ENCODE measurements at regions not wholly inside any gene's neighbourhood (a gene's known extent, or its start where the extent isn't known, plus 50 kb on each side); places are given as distances from the start of the nearest gene placed in this dataset.
"Not testable (repeated sequence)": the region's sequence is repeated elsewhere in the genome, so short reads cannot be mapped to it uniquely, and the experiment has no call there.

DNA sequence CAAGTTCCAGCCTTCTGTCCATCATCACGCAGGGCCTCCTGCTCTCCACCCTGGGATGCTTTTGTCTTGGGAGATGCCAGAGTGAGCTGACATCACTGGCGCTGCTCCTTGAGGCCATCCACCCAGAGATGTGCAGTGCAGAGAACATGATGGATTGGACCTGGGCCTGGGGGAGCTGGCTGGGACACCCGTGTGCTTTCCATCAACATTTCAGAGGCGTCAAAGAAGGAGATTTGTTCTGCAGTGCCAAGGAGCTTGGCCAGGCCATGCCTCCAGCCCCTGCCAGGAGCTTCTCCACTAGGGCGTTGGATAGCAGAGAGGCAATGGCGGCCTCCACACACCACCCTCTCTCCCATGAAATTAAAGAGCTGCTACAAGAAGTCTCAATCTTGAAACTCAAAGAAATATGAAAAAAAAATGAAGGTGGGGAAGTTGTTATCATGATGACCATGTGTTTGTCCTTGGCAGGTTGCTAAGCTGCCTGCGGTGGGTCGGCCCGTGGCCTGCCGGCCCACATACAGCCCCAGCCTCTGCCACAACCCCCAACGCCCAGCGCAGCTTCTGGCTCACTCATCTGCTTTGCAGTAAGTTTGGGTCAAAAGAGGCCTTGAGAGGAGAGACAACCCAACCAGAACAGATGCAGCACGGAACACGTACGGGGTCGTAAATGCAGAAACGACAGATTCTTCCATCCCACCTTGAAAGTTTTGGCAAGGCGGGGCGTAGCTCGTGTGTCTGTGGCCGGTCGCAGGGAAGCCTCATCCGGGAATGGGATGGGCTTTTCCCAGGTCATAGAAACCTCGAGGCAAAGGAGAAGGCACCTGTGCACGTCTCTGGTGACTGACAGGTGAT lies 196.0 kb downstream of the NPIPB11 start:
- H3K9me3 Mint-ChIP-seq, H3K4me1 Mint-ChIP-seq, H3K27ac Mint-ChIP-seq, ATAC-seq, H3K27me3 Mint-ChIP-seq, H3K4me3 Mint-ChIP-seq: not testable (repeated sequence)
- H3K36me3 Mint-ChIP-seq = peaks cover 46% of the 10 kb centered on the region

DNA sequence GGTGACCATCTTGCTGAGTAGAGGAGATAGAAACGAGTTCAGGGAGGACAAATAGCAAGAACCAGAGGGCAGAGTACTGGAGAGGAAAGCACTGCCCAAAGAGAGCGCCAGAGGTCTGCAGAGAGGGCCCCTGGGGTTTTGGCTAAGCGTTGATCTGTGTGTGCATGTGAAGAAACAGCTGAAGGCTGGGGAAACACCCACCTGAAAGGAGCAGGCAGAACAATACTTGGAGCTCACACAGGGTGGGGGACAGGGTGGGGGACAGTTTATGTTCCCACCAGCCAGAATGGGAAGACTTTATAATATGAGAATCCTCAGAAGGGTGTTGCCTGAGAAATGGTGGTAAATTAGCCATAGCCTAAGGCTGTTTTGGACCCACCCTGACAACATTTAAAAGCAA lies 200.4 kb downstream of the NPIPB11 start:
- not testable (repeated sequence) for H3K9me3 Mint-ChIP-seq, H3K27ac Mint-ChIP-seq, H3K4me1 Mint-ChIP-seq, ATAC-seq, H3K4me3 Mint-ChIP-seq, H3K27me3 Mint-ChIP-seq
- peaks cover 59% of the 10 kb centered on the region for H3K36me3 Mint-ChIP-seq

DNA sequence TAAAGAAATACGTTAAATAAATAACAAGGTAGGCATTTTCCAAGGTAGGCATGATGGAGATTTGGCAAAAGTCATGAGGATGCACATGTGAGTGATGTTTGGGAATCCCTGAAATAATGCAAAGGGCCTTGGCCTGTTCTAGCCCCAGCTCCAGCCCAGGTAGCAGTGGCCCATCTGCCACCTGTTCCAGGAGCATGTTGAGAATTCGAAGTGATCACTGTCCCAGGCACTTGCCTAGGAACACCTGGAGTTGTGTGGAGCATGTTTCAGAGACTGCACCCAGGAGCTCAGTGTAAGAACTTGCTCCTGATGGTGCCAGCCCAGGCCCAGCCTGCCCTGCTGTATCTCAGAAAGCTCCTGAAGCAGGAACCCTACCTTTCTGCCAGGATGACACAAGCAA lies 201.4 kb downstream of the NPIPB11 start:
- H3K4me1 Mint-ChIP-seq, H3K27me3 Mint-ChIP-seq, H3K9me3 Mint-ChIP-seq, ATAC-seq, H3K4me3 Mint-ChIP-seq, H3K27ac Mint-ChIP-seq: not testable (repeated sequence)
- H3K36me3 Mint-ChIP-seq = peaks cover 53% of the 10 kb centered on the region

DNA sequence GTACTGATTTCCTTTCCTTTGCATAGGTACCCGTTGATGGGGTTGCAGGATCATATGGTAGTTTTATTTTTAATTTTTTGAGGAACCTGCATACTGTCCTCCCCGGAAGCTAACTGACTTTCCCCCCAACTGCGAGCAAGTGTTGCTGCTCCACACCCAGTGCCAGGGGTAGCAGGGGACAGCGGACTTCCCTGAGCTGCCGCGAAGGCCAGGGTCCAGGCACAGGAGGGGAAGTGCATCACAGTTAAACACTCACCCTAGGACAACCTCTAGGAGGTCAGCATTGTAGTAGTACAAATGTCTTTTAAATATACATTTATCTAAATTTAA lies 201.7 kb downstream of the NPIPB11 start:
- H3K4me1 Mint-ChIP-seq = no peaks in the 10 kb centered on the region
- no peak overlapping the region for H3K4me3 Mint-ChIP-seq
- peaks cover 51% of the 10 kb centered on the region for H3K36me3 Mint-ChIP-seq
- H3K9me3 Mint-ChIP-seq = peaks cover 9% of the 10 kb centered on the region
- ATAC-seq = no peak
- no peaks in the 10 kb centered on the region for H3K27me3 Mint-ChIP-seq
- no peak overlapping the region for H3K27ac Mint-ChIP-seq

DNA sequence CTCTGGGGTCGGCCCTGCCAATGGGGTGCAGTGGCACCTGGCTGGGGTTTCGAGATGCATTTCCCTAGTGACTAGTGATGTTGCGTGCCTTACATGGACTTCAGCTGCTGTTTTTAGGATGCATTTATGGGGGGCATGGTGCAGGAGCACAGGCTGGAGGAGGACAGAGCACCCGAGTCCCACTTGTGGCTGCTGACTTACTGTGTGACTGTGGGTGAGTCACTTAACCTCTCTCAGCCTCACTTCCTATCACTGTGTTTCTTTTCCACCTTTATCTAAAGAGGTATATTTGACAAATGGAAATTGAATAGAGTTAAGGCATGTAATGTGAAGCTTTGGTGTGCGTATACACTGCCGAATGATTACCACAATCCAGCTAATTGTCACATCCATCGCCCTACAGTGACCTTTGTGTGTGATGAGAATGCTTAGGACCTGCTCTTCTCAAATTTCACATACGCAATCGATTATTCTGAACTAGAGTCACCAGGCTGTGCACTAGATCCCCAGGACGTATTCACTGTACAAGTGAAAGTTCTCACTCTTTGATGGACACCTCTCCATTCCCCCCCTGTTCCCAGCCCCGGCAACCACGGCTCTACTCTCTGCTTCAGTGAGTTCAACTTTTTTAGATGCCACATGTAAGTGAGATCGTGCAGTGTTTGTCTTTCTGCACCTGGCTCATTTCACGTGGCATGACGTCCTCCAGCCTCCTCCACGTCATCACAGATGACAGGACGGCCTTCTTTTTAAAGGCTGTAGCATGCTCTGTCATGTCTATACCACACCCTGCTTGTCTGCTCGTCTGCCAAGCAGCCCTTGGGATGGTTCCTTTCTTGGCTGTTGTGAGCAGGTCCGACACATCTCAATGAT lies 202.3 kb downstream of the NPIPB11 start:
- not testable (repeated sequence) for ATAC-seq, H3K4me3 Mint-ChIP-seq, H3K4me1 Mint-ChIP-seq, H3K27ac Mint-ChIP-seq, H3K27me3 Mint-ChIP-seq, H3K9me3 Mint-ChIP-seq
- peaks cover 45% of the 10 kb centered on the region for H3K36me3 Mint-ChIP-seq

DNA sequence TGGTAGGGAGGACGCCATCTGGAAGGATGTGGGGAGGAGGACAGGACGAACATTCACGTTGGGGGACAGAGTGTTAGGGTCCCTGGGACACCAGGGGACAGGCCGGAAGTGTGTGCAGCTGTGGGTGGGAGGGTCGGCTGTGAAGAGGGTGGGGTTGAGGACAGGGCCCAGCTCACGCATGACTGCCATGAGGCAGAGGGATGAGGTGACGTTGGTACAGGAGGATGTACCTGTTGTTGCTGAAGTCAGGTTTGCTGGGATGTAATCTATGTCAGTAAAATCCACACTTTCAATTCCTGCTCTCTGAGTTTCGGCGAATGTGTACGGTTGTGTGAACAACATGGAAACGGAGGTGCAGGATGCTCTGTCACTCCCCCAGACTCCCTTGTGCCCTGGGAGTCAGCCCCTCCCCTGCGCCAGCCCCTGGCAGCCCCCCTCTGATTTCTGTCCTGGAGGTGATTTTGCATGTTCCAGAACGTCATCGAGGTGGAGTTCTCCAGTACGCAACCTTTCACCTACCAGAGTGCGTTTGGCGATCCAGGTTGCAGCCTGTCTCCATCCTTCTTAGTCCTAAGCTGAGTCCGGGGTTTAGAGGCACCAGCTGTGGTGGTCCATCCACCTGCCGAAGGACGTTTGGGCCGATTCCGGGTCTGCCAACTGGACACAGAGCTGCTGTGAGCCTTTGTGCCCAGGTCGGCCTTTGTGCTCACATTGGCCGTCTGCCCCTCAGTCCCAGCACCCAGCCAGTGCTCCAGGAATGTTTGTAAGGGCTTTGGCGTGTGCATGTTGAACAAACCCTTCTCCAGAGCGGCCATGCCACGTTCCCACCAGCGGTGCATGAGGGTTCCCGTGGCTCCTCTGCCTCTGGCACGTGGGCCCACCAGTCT lies 203.2 kb downstream of the NPIPB11 start:
- not testable (repeated sequence) for H3K4me3 Mint-ChIP-seq, ATAC-seq, H3K27me3 Mint-ChIP-seq, H3K4me1 Mint-ChIP-seq, H3K27ac Mint-ChIP-seq, H3K9me3 Mint-ChIP-seq
- H3K36me3 Mint-ChIP-seq = peaks cover 39% of the 10 kb centered on the region

DNA sequence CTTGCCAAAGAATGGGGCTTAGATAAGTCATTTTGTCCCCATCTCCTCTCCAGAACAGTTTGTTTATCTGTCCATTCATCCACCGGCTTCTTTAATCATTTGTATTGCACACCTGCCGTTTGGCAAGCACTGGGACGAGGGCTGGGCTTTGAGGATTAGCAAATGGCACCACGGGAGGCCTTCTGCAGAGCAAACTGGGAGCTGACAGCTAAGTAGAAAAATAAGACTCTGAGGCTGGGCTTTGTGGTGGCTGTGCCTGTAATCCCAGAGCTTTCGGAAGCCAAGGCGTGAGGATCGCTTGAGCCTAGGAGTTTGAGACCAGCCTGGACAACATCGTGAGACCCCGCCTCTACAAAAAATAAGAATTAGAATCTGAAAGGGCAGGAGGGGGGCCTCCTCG lies 203.9 kb downstream of the NPIPB11 start:
- not testable (repeated sequence) for H3K27me3 Mint-ChIP-seq, H3K4me3 Mint-ChIP-seq, H3K27ac Mint-ChIP-seq, H3K4me1 Mint-ChIP-seq, ATAC-seq
- Mint-ChIP-seq H3K9me3 (peaks cover 13% of the 10 kb centered on the region), H3K36me3 (peaks cover 46% of the 10 kb centered on the region)

GRCh38 chr16:29202025-29202632 lies 204.4 kb downstream of the NPIPB11 start:
- Mint-ChIP-seq H3K9me3 (peaks cover 18% of the 10 kb centered on the region), H3K36me3 (peaks cover 51% of the 10 kb centered on the region)
- H3K4me1 Mint-ChIP-seq, H3K4me3 Mint-ChIP-seq, H3K27me3 Mint-ChIP-seq, H3K27ac Mint-ChIP-seq, ATAC-seq: not testable (repeated sequence)

DNA sequence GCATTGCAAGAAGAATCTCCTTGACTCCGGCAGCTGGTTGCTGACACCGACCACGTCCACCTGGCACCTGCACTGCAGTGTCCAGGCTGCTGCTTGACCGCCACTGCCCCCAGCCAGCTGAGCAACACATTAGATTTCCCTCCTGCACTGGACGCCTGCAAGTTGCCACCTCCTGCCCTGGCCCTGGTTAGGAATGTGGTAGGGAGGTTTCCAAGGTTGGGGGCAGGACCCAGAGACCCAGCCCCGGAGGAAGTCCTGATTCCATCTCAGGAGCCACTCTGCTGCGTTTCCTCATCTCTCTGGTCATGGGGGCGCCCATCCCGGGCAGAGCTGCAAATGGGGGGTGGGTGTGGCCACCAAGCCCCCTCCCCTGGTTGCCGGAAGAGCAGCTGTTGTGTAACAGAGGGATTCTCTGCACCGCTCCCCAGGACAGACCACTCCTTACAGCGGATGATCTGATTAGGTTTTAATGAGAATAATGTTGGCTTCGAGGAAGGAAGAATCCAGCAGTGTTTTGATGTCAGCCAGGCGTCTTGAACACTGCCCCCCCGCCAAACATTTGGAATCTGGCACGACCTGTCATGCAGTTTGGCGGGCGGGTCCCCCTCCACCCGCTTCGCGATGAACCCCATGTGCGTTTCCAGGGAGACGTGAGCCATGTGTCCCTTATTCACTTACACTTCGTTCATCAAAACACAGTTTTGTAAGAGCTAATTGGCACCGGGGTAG lies 205.1 kb downstream of the NPIPB11 start:
- ATAC-seq, H3K4me3 Mint-ChIP-seq, H3K27ac Mint-ChIP-seq, H3K4me1 Mint-ChIP-seq, H3K27me3 Mint-ChIP-seq: not testable (repeated sequence)
- peaks cover 46% of the 10 kb centered on the region for H3K36me3 Mint-ChIP-seq
- H3K9me3 Mint-ChIP-seq = peaks cover 16% of the 10 kb centered on the region

GRCh38 chr16:29200681-29201080 lies 205.8 kb downstream of the NPIPB11 start:
- not testable (repeated sequence) for H3K27ac Mint-ChIP-seq, H3K27me3 Mint-ChIP-seq, H3K4me3 Mint-ChIP-seq, ATAC-seq, H3K4me1 Mint-ChIP-seq
- H3K9me3 Mint-ChIP-seq = peaks cover 13% of the 10 kb centered on the region
- peaks cover 38% of the 10 kb centered on the region for H3K36me3 Mint-ChIP-seq

DNA sequence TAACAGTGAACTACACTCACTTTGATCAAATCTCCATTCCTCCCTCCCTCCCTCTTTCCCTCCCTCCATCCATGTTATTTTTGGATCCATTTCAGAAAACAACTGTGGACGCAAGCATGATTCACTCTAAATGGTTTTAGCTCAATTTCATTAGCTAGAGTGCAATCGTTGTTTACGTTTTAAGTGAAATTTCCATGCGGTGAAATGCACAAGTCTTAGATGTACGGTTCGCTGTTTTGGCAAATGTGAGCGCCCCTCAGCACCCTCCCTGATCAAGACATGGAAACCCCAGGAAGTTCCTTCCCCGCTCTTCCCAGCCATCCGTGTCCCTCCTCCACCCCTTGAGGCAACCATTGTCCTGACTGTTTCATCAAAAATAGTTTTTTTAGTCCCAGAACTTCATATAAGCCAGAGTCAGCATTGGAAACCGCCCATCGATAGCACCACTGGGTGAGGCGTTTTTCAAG lies 206.3 kb downstream of the NPIPB11 start:
- not testable (repeated sequence) for ATAC-seq, H3K4me3 Mint-ChIP-seq, H3K27me3 Mint-ChIP-seq, H3K4me1 Mint-ChIP-seq, H3K27ac Mint-ChIP-seq
- Mint-ChIP-seq H3K36me3 (peaks cover 35% of the 10 kb centered on the region), H3K9me3 (peaks cover 13% of the 10 kb centered on the region)

- Mint-ChIP-seq H3K36me3 (peaks cover 32% of the 10 kb centered on the region), H3K9me3 (peaks cover 13% of the 10 kb centered on the region)
- not testable (repeated sequence) for H3K27ac Mint-ChIP-seq, H3K4me1 Mint-ChIP-seq, ATAC-seq, H3K27me3 Mint-ChIP-seq, H3K4me3 Mint-ChIP-seq
These were observed 206.9 kb downstream of the NPIPB11 start for GRCh38 chr16:29199626-29200025.

DNA sequence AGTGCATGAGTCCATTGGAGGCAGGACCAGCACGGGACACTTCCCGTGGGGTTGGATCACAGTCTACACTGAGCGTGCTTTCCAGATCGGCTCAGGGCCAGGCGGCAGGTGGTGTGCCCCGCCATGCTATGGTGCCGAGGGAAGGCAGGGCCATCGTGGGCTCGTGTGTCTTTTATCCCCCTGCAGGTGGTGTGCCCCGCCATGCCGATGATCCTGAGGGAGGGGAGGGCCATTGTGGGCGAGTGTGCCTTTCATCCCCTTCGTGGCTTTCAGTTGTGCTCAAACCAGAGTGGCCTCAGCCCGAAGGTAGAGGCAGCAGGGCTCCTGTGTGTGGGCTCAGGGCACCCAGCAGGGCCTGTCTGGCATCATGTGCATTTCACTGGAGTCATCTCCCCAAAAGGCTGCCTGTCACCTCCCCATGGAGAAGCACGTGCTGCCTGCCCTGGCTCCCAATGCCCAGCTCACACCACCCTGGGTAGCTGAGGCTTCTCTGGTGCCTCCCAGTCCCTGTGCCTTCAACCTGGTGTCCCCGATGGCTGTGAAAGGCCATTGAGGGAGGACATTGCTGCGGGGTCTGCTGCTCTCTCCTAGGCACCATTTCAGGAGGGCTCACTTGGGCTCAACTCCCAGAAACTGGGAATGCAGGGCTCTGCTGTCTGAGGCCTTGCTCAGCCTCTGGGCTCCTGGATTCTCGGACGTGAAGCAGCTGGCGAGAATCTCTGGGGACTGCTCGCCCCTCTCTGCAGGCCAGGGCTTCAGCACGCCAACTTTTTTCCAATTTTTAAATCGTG lies 207.6 kb downstream of the NPIPB11 start:
- H3K4me1 Mint-ChIP-seq = no peaks in the 10 kb centered on the region
- H3K27me3 Mint-ChIP-seq = no peaks in the 10 kb centered on the region
- H3K36me3 Mint-ChIP-seq = peaks cover 25% of the 10 kb centered on the region
- no peak overlapping the region for H3K27ac Mint-ChIP-seq
- peaks cover 13% of the 10 kb centered on the region for H3K9me3 Mint-ChIP-seq
- no peak overlapping the region for H3K4me3 Mint-ChIP-seq
- no peak for ATAC-seq

- Mint-ChIP-seq H3K4me1 (no peaks in the 10 kb centered on the region), H3K36me3 (peaks cover 21% of the 10 kb centered on the region), H3K27ac (no peak overlapping the region), H3K27me3 (no peaks in the 10 kb centered on the region), H3K9me3 (peaks cover 13% of the 10 kb centered on the region), H3K4me3 (no peak overlapping the region)
- ATAC-seq = no peak
These were observed 208.3 kb downstream of the NPIPB11 start for GRCh38 chr16:29198231-29198630.
